Esophagus muscularis mucosa (tissue), 4 donors: ENCODE measurements at regions not wholly inside any gene's neighbourhood (a gene's known extent, or its start where the extent isn't known, plus 50 kb on each side); places are given as distances from the start of the nearest gene placed in this dataset.

Experiments used
- CTCF ChIP-seq, 3 experiments: fragments of 200-600 bp in 2 of 3; fragments of 450-650 bp in 1 of 3; sonication (generic) in 2 of 3; IDR thresholded peaks; one replicate each; pipeline ENCODE4 v1.5.1; 2017 to 2019; ENCODE audit warnings: antibody characterized with exemption in 3 of 3, mild to moderate bottlenecking in 2 of 3, moderate library complexity in 1 of 3
- EP300 ChIP-seq: sonication (generic); formaldehyde crosslinking; IDR thresholded peaks from one replicate; pipeline ENCODE4 v1.6.1; 2017; ENCODE audit warnings: antibody characterized with exemption
- POLR2AphosphoS5 ChIP-seq, 2 donors: sonication (generic); formaldehyde crosslinking; IDR thresholded peaks; one replicate each; pipeline ENCODE4 v1.6.1; 2017; ENCODE audit warnings: antibody characterized with exemption in 2 of 2

- TF ChIP-seq CTCF (IDR thresholded peaks at IDR 0.05) (no peak), EP300 (no peak), POLR2AphosphoS5 (IDR thresholded peaks at IDR 0.05) (no peak)
Observed at GRCh38 chr14:22220427-22220826, 368.6 kb downstream of the DAD1 start.
